ENCODE measurements at regions not wholly inside any gene's neighbourhood (a gene's known extent, or its start where the extent isn't known, plus 50 kb on each side); places are given as distances from the start of the nearest gene placed in this dataset.

DNA sequence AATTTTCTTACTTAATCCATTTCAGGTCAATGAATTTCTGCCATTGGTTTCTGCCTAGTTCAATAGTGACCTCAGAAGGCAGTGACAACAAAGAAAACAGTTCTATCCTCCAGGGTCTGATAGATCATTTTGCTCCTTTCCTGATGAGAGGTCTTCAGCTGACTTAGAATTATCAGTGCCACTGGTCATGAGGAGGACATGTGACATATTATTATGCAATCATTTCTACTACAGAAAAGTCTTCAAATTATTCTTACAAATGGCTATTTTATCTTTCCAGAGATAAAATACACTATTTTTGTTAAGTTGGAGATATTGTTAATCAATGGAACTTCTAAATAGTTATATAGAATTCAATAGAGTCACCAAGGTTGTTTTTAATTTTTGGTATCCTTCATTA lies 360.0 kb upstream of the GALNT5 start:
- no peak for TF ChIP-seq POLR2A (IDR thresholded peaks at IDR 0.05)
- TF ChIP-seq, protein P1, sequence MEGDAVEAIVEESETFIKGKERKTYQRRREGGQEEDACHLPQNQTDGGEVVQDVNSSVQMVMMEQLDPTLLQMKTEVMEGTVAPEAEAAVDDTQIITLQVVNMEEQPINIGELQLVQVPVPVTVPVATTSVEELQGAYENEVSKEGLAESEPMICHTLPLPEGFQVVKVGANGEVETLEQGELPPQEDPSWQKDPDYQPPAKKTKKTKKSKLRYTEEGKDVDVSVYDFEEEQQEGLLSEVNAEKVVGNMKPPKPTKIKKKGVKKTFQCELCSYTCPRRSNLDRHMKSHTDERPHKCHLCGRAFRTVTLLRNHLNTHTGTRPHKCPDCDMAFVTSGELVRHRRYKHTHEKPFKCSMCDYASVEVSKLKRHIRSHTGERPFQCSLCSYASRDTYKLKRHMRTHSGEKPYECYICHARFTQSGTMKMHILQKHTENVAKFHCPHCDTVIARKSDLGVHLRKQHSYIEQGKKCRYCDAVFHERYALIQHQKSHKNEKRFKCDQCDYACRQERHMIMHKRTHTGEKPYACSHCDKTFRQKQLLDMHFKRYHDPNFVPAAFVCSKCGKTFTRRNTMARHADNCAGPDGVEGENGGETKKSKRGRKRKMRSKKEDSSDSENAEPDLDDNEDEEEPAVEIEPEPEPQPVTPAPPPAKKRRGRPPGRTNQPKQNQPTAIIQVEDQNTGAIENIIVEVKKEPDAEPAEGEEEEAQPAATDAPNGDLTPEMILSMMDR (IDR thresholded peaks at IDR 0.05), result no peak
- intact Hi-C loops (cut with DNase I), result no loop called here

DNA sequence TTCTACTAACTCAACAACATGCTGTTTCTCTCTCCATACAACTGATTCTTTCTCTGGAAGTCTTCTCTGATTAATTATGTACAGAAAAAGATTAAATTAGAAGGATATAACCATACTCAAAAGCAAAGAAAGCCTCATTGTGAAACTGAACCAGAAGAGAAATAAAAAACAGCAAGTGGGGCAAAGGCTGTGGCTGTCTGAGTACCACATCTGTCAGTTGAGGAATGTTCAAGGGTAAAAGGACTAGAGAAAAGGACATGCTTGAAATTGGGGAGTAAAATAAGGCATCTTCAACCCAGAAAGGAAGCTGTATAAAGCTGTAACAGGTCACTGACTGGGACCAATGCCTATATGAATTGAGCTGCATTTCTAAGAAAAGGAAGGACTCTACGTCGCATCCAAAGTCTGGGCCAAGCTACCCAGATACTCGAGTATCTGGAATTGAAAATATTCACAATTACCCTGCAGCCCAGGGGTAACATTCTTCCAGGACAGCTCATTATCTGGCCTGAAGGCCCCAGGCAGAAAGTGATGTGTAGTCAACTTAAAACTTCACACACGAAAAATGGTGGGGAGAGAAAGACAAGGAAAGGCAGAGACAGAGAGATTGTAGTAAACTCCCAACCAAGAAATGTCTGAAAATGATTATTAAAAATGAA lies 356.0 kb upstream of the GALNT5 start:
- Histone ChIP-seq H3K9me3 (replicated peaks in 1 of 3) (no peaks in the 10 kb centered on the region), H3K27ac (no peak overlapping the region), H3K36me3 (replicated peaks in 1 of 2) (no peaks in the 10 kb centered on the region), H3K4me3 (no peak overlapping the region), H3K27me3 (no peaks in the 10 kb centered on the region), H3K4me1 (replicated peaks in 1 of 2) (no peaks in the 10 kb centered on the region)
- DNase-seq, result no peak
- intact Hi-C loops (cut with DNase I), result no loop called here
- TF ChIP-seq POLR2A (IDR thresholded peaks at IDR 0.05), result no peak
- TF ChIP-seq, protein P1 (IDR thresholded peaks at IDR 0.05), result no peak
- WGBS, 4 donors, result 76 to 82% (median 78%) methylated on average over 4 of the region's 4 CpGs

More for the DNA sequence above, 360.0 kb upstream of the GALNT5 start:
- Histone ChIP-seq H3K27me3 (no peaks in the 10 kb centered on the region), H3K27ac (no peak overlapping the region), H3K4me1 (replicated peaks in 1 of 2) (no peaks in the 10 kb centered on the region), H3K36me3 (replicated peaks in 1 of 2) (no peaks in the 10 kb centered on the region), H3K9me3 (replicated peaks in 1 of 3) (no peaks in the 10 kb centered on the region), H3K4me3 (no peak overlapping the region)
- no peak for DNase-seq

DNA sequence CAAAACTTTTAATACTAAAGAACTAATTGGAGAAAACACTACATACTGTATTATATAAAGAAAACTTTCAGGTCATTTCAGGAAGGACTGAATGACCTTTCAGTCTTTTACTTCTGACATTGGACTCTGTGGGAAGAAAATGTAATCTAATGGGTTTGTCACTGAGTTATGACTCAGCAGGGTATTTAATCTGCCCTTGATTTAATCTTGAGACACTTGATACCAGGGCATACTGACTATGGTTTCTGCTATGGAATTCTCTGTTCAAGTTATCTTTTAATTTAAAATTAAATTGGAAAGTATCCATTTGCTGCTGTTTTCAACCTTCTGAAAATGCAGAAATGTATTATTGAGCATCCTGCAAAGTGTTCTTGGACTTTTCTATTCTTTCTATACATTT lies 354.2 kb upstream of the GALNT5 start:
- no peaks in the 10 kb centered on the region for H3K4me1 ChIP-seq (replicated peaks in 1 of 2)
- no peak for TF ChIP-seq POLR2A (IDR thresholded peaks at IDR 0.05)
- TF ChIP-seq, protein P1 (IDR thresholded peaks at IDR 0.05), result no peak
- intact Hi-C loops (cut with DNase I), result no loop called here

DNA sequence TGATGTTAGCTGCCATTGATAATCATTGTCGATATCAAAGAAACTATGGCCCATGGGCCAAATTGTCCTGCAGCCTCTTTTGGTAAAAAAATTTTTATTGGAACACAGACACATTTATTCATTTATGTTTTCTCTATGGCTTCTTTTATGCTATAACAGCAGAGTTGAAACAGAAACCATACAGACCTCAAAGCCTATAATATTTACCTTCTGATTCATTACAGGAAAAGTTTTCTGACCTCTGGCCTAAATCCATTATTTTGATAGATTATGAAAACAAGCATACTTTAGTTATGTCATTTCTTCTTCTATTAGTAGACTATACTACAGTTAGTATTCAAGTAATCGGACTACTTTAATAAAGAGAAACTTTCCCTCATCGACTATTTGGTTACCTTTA lies 349.7 kb upstream of the GALNT5 start:
- 52 to 61% (median 54%) methylated on average over 3 of the region's 3 CpGs for WGBS, 4 donors
- TF ChIP-seq, protein P1 (IDR thresholded peaks at IDR 0.05), result no peak
- no peak for TF ChIP-seq POLR2A (IDR thresholded peaks at IDR 0.05)

More for the DNA sequence above, 354.2 kb upstream of the GALNT5 start:
- Histone ChIP-seq H3K4me3 (no peak overlapping the region), H3K36me3 (replicated peaks in 1 of 2) (no peaks in the 10 kb centered on the region), H3K9me3 (replicated peaks in 1 of 3) (no peaks in the 10 kb centered on the region), H3K27ac (no peak overlapping the region), H3K27me3 (no peaks in the 10 kb centered on the region)
- no peak for DNase-seq

More for the DNA sequence above, 349.7 kb upstream of the GALNT5 start:
- Histone ChIP-seq H3K36me3 (replicated peaks in 1 of 2) (no peaks in the 10 kb centered on the region), H3K27me3 (no peaks in the 10 kb centered on the region), H3K4me3 (no peak overlapping the region), H3K27ac (no peak overlapping the region), H3K4me1 (replicated peaks in 1 of 2) (no peaks in the 10 kb centered on the region), H3K9me3 (replicated peaks in 1 of 3) (no peaks in the 10 kb centered on the region)
- DNase-seq, result no peak
- intact Hi-C loops (cut with DNase I), result no loop called here

All from adrenal gland (tissue), 9 donors.